ENCODE measurements at regions not wholly inside any gene's neighbourhood (a gene's known extent, or its start where the extent isn't known, plus 50 kb on each side); places are given as distances from the start of the nearest gene placed in this dataset.

GRCh38 chr9:109549386-109549785, 51.3 kb upstream of the PTPN3 start:
- no peak overlapping the region for H3K4me3 ChIP-seq (replicated peaks in 1 of 4; ENCODE audit: control extremely low read depth in 1 of 4, insufficient read depth in 1 of 4, low read depth in 3 of 4, low read length in 4 of 4)
- no peaks in the 10 kb centered on the region for H3K4me1 ChIP-seq (ENCODE audit: control insufficient read depth, extremely low read depth, insufficient read depth, low read length)
- no peaks in the 10 kb centered on the region for H3K9me3 ChIP-seq (ENCODE audit: control insufficient read depth, insufficient read depth, low read depth, low read length)
- H4K20me1 ChIP-seq (ENCODE audit: control insufficient read depth, extremely low read depth, insufficient read depth, low read length) = peaks cover 2% of the 10 kb centered on the region
- TF ChIP-seq EZH2 (IDR thresholded peaks at IDR 0.05; ENCODE audit: low read length, missing control alignments) = no peak
- TF ChIP-seq CTCF (conservative IDR thresholded peaks at IDR 0.05 in 1 of 2, IDR thresholded peaks at IDR 0.05 in 1 of 2; ENCODE audit: low read depth in 1 of 2, low read length in 2 of 2) = no peak
- H3K27ac ChIP-seq (ENCODE audit: insufficient read depth, low read length) = no peak overlapping the region
- H3K27me3 ChIP-seq (ENCODE audit: control insufficient read depth, insufficient read depth, low read length) = peaks cover 7% of the 10 kb centered on the region
- no peaks in the 10 kb centered on the region for H3K36me3 ChIP-seq (ENCODE audit: control insufficient read depth, insufficient read depth, low read length)
- H3K79me2 ChIP-seq (ENCODE audit: control insufficient read depth, insufficient read depth, low read length) = no peaks in the 10 kb centered on the region
- no peak for DNase-seq (ENCODE audit: low read depth in 2 of 2)
- H3K4me2 ChIP-seq (ENCODE audit: extremely low read depth, insufficient read depth, low read length) = no peak overlapping the region
- H2AFZ ChIP-seq (ENCODE audit: low read length) = no peak overlapping the region
- no peak overlapping the region for H3K9ac ChIP-seq (ENCODE audit: insufficient read depth, low read length)

- no peak for DNase-seq (ENCODE audit: low read depth in 2 of 2)
- no peaks in the 10 kb centered on the region for H3K36me3 ChIP-seq (ENCODE audit: control insufficient read depth, insufficient read depth, low read length)
- no peak overlapping the region for H3K9ac ChIP-seq (ENCODE audit: insufficient read depth, low read length)
- H3K9me3 ChIP-seq (ENCODE audit: control insufficient read depth, insufficient read depth, low read depth, low read length) = no peaks in the 10 kb centered on the region
- no peak for TF ChIP-seq EZH2 (IDR thresholded peaks at IDR 0.05; ENCODE audit: low read length, missing control alignments)
- TF ChIP-seq CTCF (conservative IDR thresholded peaks at IDR 0.05 in 1 of 2, IDR thresholded peaks at IDR 0.05 in 1 of 2; ENCODE audit: low read depth in 1 of 2, low read length in 2 of 2) = no peak
- peaks cover 2% of the 10 kb centered on the region for H4K20me1 ChIP-seq (ENCODE audit: control insufficient read depth, extremely low read depth, insufficient read depth, low read length)
- H3K4me3 ChIP-seq (replicated peaks in 1 of 4; ENCODE audit: control extremely low read depth in 1 of 4, insufficient read depth in 1 of 4, low read depth in 3 of 4, low read length in 4 of 4) = no peak overlapping the region
- no peaks in the 10 kb centered on the region for H3K4me1 ChIP-seq (ENCODE audit: control insufficient read depth, extremely low read depth, insufficient read depth, low read length)
- H3K27ac ChIP-seq (ENCODE audit: insufficient read depth, low read length) = no peak overlapping the region
- H3K27me3 ChIP-seq (ENCODE audit: control insufficient read depth, insufficient read depth, low read length) = peaks cover 10% of the 10 kb centered on the region
- H2AFZ ChIP-seq (ENCODE audit: low read length) = no peak overlapping the region
- H3K79me2 ChIP-seq (ENCODE audit: control insufficient read depth, insufficient read depth, low read length) = no peaks in the 10 kb centered on the region
- no peak overlapping the region for H3K4me2 ChIP-seq (ENCODE audit: extremely low read depth, insufficient read depth, low read length)
These were observed 53.5 kb upstream of the PTPN3 start for GRCh38 chr9:109551651-109552050.

GRCh38 chr9:109555215-109555614, 57.1 kb upstream of the PTPN3 start:
- no peak for TF ChIP-seq CTCF (conservative IDR thresholded peaks at IDR 0.05 in 1 of 2, IDR thresholded peaks at IDR 0.05 in 1 of 2; ENCODE audit: low read depth in 1 of 2, low read length in 2 of 2)
- TF ChIP-seq EZH2 (IDR thresholded peaks at IDR 0.05; ENCODE audit: low read length, missing control alignments) = no peak
- H3K9ac ChIP-seq (ENCODE audit: insufficient read depth, low read length) = no peak overlapping the region
- no peak overlapping the region for H3K27ac ChIP-seq (ENCODE audit: insufficient read depth, low read length)
- H2AFZ ChIP-seq (ENCODE audit: low read length) = no peak overlapping the region
- no peaks in the 10 kb centered on the region for H3K36me3 ChIP-seq (ENCODE audit: control insufficient read depth, insufficient read depth, low read length)
- no peak for DNase-seq (ENCODE audit: low read depth in 2 of 2)
- H3K4me2 ChIP-seq (ENCODE audit: extremely low read depth, insufficient read depth, low read length) = no peak overlapping the region
- H3K9me3 ChIP-seq (ENCODE audit: control insufficient read depth, insufficient read depth, low read depth, low read length) = no peaks in the 10 kb centered on the region
- H3K4me3 ChIP-seq (replicated peaks in 1 of 4; ENCODE audit: control extremely low read depth in 1 of 4, insufficient read depth in 1 of 4, low read depth in 3 of 4, low read length in 4 of 4) = no peak overlapping the region
- H3K4me1 ChIP-seq (ENCODE audit: control insufficient read depth, extremely low read depth, insufficient read depth, low read length) = no peaks in the 10 kb centered on the region
- H4K20me1 ChIP-seq (ENCODE audit: control insufficient read depth, extremely low read depth, insufficient read depth, low read length) = peaks cover 2% of the 10 kb centered on the region
- H3K27me3 ChIP-seq (ENCODE audit: control insufficient read depth, insufficient read depth, low read length) = peaks cover 12% of the 10 kb centered on the region
- H3K79me2 ChIP-seq (ENCODE audit: control insufficient read depth, insufficient read depth, low read length) = no peaks in the 10 kb centered on the region
